ENCODE measurements at regions not wholly inside any gene's neighbourhood (a gene's known extent, or its start where the extent isn't known, plus 50 kb on each side); places are given as distances from the start of the nearest gene placed in this dataset.
"Not testable (repeated sequence)": the region's sequence is repeated elsewhere in the genome, so short reads cannot be mapped to it uniquely, and the experiment has no call there.

- not testable (repeated sequence) for DNase-seq
Measured at GRCh38 chrX:124181515-124181914, 150.9 kb upstream of the TEX13D start.

GRCh38 chrX:124190440-124190839, 142.0 kb upstream of the TEX13D start:
- no peak for DNase-seq

DNA sequence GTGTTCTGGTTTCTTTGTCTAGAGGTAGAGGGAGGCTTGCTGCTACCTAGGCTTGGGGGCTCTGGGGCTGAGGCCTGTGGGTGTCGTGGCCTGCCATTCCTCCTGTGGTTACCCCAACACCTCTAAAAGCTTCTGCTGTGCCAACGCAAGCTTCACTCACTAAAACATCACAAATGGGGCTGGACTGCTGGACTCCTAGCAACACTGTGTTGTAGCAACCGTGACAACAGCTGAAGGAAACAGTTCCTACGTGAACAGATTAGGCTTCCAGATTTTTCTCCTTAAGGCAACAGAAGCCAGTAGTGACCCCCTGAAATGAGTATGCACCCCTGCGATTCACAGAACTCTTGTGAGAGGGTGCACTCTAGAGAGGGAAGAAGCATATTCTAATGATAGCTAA, 138.3 kb upstream of the TEX13D start:
- DNase-seq, result no peak

GRCh38 chrX:124194901-124195300, 137.6 kb upstream of the TEX13D start:
- DNase-seq, result no peak

DNA sequence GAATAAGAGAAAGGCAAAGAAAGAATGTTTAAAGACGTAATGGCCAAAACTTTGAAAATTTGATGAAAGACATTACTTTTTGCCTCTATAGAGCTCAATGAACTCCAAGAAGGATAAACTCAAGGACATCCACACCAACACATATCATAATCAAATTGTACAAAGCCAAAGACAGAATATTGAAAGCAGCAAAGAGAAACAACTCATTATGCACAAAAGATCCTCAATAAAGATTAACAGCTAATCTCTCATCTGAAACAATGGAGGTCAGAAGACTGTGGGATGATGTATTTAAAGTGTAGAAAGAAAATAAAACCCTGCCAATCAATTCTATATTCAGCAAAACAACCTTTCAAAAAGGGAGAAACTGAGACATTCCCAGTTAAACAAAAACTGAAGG, 129.1 kb upstream of the TEX13D start:
- no peak for DNase-seq

GRCh38 chrX:124208660-124209059, 123.8 kb upstream of the TEX13D start:
- no peak for DNase-seq

GRCh38 chrX:124209792-124210576, 122.5 kb upstream of the TEX13D start:
- DNase-seq, result no peak

GRCh38 chrX:124211312-124211942, 121.0 kb upstream of the TEX13D start:
- no peak for DNase-seq

DNA sequence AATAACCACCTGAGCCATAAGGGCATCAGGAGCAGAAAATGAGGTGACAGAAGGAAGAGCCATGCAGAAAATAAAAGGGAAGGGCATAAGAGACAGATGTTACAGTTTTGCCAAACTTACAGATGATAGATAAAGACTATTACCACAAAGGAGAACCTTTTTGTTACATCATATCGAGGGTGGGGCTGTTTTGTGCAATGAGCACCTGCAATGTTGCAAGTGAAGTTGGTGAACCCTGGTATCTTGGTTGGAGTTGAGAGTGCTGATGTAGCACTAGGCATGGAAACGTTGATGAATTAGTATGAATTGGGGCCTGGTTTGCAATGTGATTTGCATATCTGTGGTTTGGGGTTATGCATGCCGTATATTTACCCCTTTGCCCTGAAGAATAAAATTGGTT, 119.8 kb upstream of the TEX13D start:
- DNase-seq, result peak; percentile 9

- DNase-seq, result no peak
Measured at GRCh38 chrX:124215786-124216185, 116.7 kb upstream of the TEX13D start.

- DNase-seq, result no peak
Measured at GRCh38 chrX:124216396-124217115, 115.9 kb upstream of the TEX13D start.

- peak; percentile 51 for DNase-seq
Measured at GRCh38 chrX:124217304-124218251, 114.9 kb upstream of the TEX13D start.

DNA sequence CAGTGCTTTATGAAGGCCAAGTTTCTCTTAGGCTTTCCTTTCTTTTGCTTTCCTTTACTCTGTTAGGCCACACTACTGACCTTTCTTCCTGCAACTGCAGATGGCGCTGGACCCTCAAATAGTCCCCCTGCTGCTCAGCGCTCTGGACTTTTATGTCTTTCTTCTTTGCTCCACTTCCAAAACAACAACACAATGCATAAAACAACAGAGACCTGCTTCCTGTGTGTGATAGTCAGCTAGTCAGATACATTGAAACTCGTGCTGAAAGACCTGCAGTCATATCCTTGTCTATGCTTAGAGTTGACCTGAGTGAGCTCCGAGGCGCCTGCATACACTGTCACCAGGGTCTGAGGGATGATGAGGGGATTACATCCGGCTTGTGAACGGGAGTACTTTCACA, 108.9 kb upstream of the TEX13D start:
- no peak for DNase-seq

GRCh38 chrX:124224528-124224927, 107.9 kb upstream of the TEX13D start:
- DNase-seq, result no peak

DNA sequence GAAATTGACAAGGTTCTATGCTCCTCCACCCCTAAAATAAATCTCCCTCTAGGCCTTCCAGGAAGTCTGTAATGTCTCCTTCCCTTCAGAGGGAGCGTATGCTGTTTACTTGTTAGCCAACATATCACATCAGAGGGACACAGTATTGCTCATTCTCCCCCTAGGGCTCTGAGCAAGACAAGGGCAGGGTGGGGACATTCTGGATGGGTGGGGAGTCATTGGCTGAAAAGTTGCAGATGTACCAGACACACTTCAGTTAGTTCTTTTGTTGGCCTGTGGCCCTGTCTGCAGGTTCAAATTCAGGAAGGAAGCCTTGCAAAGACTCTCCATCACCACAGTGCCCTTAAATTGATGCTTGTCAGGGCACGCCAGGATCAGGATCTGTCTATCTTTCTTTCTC, 106.3 kb upstream of the TEX13D start:
- no peak for DNase-seq

DNA sequence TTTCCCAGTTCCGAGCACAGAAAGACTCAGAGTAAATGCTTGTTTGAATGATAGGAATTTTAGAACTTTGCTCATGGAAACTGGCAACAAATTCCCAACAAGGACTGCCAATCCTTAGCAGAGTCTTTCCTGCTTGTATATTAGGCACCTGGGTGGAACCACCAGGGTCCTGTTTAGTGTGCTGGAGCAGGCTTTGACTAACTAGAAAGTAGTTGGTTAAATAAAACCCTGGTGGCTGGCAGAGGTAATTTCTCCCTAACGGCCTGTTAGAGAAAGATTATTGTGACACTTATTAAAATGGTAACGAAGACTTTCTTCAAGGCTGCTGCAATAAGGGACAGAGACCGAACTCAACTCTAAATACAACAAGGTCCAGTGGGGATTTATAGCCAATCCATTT, 103.6 kb upstream of the TEX13D start:
- no peak for DNase-seq

- DNase-seq, result no peak
Measured at GRCh38 chrX:124229374-124229773, 103.1 kb upstream of the TEX13D start.

DNA sequence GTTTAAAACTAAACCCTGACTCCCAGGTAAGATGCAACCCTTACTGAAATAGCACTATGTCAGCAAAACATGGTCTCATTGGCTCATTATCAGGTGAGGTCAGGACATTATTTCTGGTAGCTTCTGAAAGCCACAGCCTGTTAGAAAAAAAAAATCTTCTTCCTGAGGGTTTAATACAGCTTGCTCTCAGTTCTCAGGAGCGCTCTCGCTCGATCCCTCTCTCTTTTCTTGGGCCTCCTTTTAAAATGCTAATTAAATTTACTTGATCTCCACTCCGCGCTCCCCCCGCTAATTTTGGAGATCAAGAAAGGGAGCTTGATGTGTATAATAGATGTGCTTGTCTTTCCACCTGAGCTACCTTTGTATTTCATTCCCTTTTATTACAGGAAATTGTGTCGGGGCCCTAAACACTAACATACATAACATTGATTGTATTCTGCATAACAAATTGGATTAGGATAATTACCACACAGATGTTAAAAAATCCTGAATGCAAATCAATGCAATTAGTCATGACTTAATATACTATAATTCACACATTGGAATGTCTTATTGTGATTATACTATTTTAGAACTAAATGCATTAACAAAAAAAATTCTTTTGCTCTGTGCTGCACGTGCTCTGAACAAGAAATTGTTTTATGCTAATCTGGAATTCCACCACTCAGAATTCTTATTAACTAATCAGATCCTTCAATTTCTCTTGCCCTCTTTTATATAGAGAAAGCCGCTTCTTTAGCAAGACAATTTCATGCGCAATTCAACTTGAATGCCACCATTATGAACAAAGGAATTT, 101.6 kb upstream of the TEX13D start:
- no peak for DNase-seq

GRCh38 chrX:124231451-124231759, 101.1 kb upstream of the TEX13D start:
- no peak for DNase-seq

GRCh38 chrX:124232523-124233201, 99.8 kb upstream of the TEX13D start:
- no peak for DNase-seq

DNA sequence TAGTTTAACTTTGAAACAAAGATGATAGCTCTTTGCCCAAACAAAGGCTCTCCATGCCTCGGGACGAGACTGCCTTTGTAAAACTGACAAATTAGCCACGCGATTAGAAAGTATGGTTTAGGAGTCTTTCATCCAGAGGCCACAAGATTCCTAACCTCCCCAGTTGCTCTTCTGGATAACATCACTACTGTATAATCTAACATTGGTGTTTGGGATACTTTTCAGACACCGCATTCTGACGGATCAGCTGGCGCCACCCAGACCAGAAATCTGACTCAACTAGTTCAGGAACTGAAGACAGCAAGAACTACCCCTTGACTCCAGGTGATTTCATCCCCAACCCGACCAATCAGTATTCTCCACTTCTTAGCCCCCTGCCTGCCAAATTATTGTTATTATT, 98.1 kb upstream of the TEX13D start:
- DNase-seq, result no peak

GRCh38 chrX:124238268-124238667, 94.2 kb upstream of the TEX13D start:
- no peak for DNase-seq

Data from effector CD4-positive, alpha-beta T cell (primary cell).